Nephron (organoid): ENCODE measurements at regions not wholly inside any gene's neighbourhood (a gene's known extent, or its start where the extent isn't known, plus 50 kb on each side); places are given as distances from the start of the nearest gene placed in this dataset.

Source experiments
- H3K27ac Mint-ChIP-seq, 3 experiments: 2 replicates each; pipeline ENCODE4 v1.8.0; 2020; ENCODE audit warnings: mixed read lengths in 3 of 3, mild to moderate bottlenecking in 2 of 3, moderate library complexity in 1 of 3
- H3K27me3 Mint-ChIP-seq: 2 replicates; pipeline ENCODE4 v1.8.0; 2021; ENCODE audit warnings: low read depth, mild to moderate bottlenecking, moderate library complexity, mixed read lengths
- H3K36me3 Mint-ChIP-seq: 2 replicates; pipeline ENCODE4 v1.8.0; 2020; ENCODE audit warnings: low read depth, mixed read lengths
- H3K4me1 Mint-ChIP-seq: 2 replicates; pipeline ENCODE4 v1.8.0; 2020; ENCODE audit warnings: mixed read lengths
- H3K4me3 Mint-ChIP-seq, 3 experiments: 2 replicates each; pipeline ENCODE4 v1.8.0; 2020; ENCODE audit warnings: mild to moderate bottlenecking in 3 of 3, mixed read lengths in 3 of 3, moderate library complexity in 2 of 3
- H3K9me3 Mint-ChIP-seq: 2 replicates; pipeline ENCODE4 v1.8.0; 2020; ENCODE audit warnings: mixed read lengths
- CTCF ChIP-seq, 3 experiments: fragments of 200-600 bp; sonication (generic); IDR thresholded peaks; one replicate each; pipeline ENCODE4 v1.5.0; 2021; ENCODE audit warnings: antibody characterized with exemption in 3 of 3; ENCODE audit not compliant: unreplicated experiment in 3 of 3

DNA sequence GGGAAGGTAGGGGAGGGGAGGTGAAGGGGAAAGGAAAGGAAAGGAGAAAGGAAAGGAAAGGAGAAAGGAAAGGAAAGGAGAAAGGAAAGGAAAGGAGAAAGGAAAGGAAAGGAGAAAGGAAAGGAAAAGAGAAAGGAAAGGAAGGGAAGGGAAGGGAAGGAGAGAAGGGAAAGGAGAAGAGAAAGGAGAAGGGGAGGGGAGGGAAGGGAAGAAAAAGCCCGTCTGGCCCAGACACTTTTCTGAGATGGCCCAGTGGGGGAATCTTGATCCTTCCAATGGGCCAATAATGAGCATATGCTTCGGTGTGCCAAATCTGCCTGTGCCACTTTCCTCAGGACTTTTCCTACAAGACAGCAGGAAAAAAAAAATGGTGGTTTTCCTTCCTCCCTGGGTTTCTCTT, 64.5 kb downstream of the CH25H start:
- TF ChIP-seq CTCF (IDR thresholded peaks at IDR 0.05; ENCODE audit: unreplicated experiment in 3 of 3): no peak
- Mint-ChIP-seq H3K27ac (no peak overlapping the region), H3K9me3 (peaks cover 2% of the 10 kb centered on the region), H3K36me3 (no peaks in the 10 kb centered on the region), H3K4me1 (no peaks in the 10 kb centered on the region), H3K4me3 (no peak overlapping the region), H3K27me3 (no peaks in the 10 kb centered on the region)

DNA sequence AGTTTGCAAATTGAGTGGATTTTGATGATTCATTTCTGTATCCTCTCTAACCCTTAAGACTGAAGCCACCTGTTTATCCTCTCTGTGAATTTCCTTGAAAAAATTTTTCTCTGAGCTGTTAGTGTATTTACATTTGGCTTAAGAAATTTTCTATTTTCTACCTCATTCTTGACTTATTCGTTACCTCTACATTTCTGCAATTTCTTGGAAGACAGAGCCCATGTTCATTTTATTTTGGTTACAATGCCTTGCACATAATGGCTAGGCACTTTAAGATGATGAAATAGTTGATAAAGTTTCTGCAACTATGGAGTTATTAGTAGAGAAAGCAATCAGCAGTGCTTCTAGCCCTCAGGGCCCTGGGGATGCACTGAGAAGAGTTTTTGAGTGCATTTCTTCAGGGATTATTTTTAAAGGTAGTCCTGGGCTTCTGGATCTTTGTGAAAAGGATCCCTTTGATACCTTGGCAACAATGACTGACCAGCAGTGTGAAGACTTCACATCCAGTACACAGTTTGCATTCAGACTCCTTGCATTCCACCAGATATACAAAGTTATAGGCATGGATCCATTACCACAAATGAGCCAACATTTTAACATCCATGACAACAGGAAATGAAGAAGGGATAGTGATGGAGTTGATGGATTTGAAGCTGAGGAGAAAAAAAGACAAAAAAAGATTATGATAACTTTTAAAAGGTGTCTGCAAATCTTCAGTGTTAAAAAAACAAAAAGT, 68.2 kb downstream of the CH25H start:
- no peak for TF ChIP-seq CTCF (IDR thresholded peaks at IDR 0.05; ENCODE audit: unreplicated experiment in 3 of 3)
- Mint-ChIP-seq H3K9me3 (peaks cover under 1% of the 10 kb centered on the region), H3K4me1 (no peaks in the 10 kb centered on the region), H3K27ac (no peak overlapping the region), H3K36me3 (no peaks in the 10 kb centered on the region), H3K4me3 (no peak overlapping the region), H3K27me3 (no peaks in the 10 kb centered on the region)

DNA sequence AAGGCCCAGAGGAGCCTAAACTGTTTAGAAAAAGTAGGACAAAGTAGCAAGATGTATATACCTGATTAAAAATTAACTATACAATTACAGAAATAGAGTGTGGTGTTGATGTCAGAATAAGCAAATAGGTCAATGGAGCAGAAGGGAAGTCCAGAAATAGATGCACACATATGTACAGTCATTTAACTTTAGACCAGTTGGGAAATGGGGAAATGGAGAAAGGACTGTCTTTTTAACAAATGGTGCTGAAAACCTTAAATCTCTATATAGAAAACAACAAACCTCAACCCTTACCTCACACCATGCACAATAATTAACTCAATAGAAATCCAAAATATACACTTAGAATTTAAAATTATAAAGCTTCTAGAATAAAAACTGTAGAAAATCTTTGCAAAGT, 72.2 kb downstream of the CH25H start:
- Mint-ChIP-seq H3K4me3 (no peak overlapping the region), H3K27me3 (no peaks in the 10 kb centered on the region), H3K4me1 (no peaks in the 10 kb centered on the region), H3K36me3 (no peaks in the 10 kb centered on the region), H3K9me3 (peaks cover 2% of the 10 kb centered on the region), H3K27ac (no peak overlapping the region)
- no peak for TF ChIP-seq CTCF (IDR thresholded peaks at IDR 0.05; ENCODE audit: unreplicated experiment in 3 of 3)

DNA sequence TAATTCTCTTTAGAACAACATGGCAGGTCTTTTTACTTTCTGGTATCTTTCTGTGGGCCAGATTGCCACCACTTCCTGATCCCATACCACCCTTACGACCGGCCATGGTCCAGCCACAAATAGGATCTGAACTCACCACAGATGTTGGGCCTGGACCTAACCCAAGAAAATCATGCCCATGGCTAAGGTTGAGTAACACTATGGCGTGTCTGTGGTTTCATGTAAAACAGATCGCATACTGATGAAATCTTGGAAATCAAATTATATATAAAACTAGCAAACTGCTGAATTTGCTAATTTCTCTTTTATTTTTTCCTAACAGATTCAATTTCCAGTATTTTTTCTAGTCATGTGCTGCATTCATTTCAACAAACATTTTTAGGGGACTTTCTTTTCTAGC, 77.2 kb downstream of the CH25H start:
- Mint-ChIP-seq H3K36me3 (no peaks in the 10 kb centered on the region), H3K9me3 (peaks cover 2% of the 10 kb centered on the region), H3K27me3 (no peaks in the 10 kb centered on the region), H3K27ac (no peak overlapping the region), H3K4me1 (no peaks in the 10 kb centered on the region), H3K4me3 (no peak overlapping the region)
- TF ChIP-seq CTCF (IDR thresholded peaks at IDR 0.05; ENCODE audit: unreplicated experiment in 3 of 3): no peak

GRCh38 chr10:89122433-89123051, 84.6 kb downstream of the CH25H start:
- Mint-ChIP-seq H3K36me3 (no peaks in the 10 kb centered on the region), H3K9me3 (no peaks in the 10 kb centered on the region), H3K27ac (no peak overlapping the region), H3K4me1 (no peaks in the 10 kb centered on the region), H3K27me3 (no peaks in the 10 kb centered on the region), H3K4me3 (no peak overlapping the region)
- no peak for TF ChIP-seq CTCF (IDR thresholded peaks at IDR 0.05; ENCODE audit: unreplicated experiment in 3 of 3)

GRCh38 chr10:89121764-89122020, 85.4 kb downstream of the CH25H start:
- H3K4me1 Mint-ChIP-seq: no peaks in the 10 kb centered on the region
- H3K4me3 Mint-ChIP-seq: no peak overlapping the region
- no peak overlapping the region for H3K27ac Mint-ChIP-seq
- H3K36me3 Mint-ChIP-seq: no peaks in the 10 kb centered on the region
- H3K9me3 Mint-ChIP-seq: no peaks in the 10 kb centered on the region
- no peak for TF ChIP-seq CTCF (IDR thresholded peaks at IDR 0.05; ENCODE audit: unreplicated experiment in 3 of 3)
- no peaks in the 10 kb centered on the region for H3K27me3 Mint-ChIP-seq
